ENCODE measurements at regions not wholly inside any gene's neighbourhood (a gene's known extent, or its start where the extent isn't known, plus 50 kb on each side); places are given as distances from the start of the nearest gene placed in this dataset.

GRCh38 chr5:174430940-174431339 is 293.4 kb upstream of the MSX2 start:
- no peak for TF ChIP-seq POLR2AphosphoS5 (IDR thresholded peaks at IDR 0.05; ENCODE audit: borderline replicate concordance, low read depth, low read length)
- TF ChIP-seq EZH2 (IDR thresholded peaks at IDR 0.05), result no peak
